SK-N-SH treated with all-trans-retinoic acid at 6 μM for 48 hours (cell line): ENCODE measurements at regions not wholly inside any gene's neighbourhood (a gene's known extent, or its start where the extent isn't known, plus 50 kb on each side); places are given as distances from the start of the nearest gene placed in this dataset.

ENCODE experiments used
- ATAC-seq: fragments of 200-7000 bp; cut with Tn5 transposase; 3 replicates; pipeline ENCODE4 v1.9.1; 2020; ENCODE audit warnings: mild to moderate bottlenecking, moderate library complexity
- ARNTL ChIP-seq: fragments of 450-650 bp; formaldehyde crosslinking; IDR thresholded peaks from 2 replicates; pipeline ENCODE4 v1.5.0; 2020; ENCODE audit warnings: low read depth, mild to moderate bottlenecking, moderate library complexity, borderline replicate concordance
- BACH2 ChIP-seq: fragments of 250-450 bp; sonication (Bioruptor Pico); IDR thresholded peaks from 2 replicates; pipeline ENCODE4 v1.9.0; 2021; ENCODE audit warnings: mild to moderate bottlenecking, borderline replicate concordance
- ESRRG ChIP-seq: fragments of 250-450 bp; sonication (Bioruptor Pico); IDR thresholded peaks from 2 replicates; pipeline ENCODE4 v1.6.1; 2021; ENCODE audit warnings: mild to moderate bottlenecking
- GLIS3 ChIP-seq: fragments of 250-450 bp; sonication (Bioruptor Pico); IDR thresholded peaks from 2 replicates; pipeline ENCODE4 v1.5.0; 2020; ENCODE audit warnings: mild to moderate bottlenecking, moderate library complexity
- ISL1 ChIP-seq: fragments of 250-450 bp; sonication (Bioruptor Pico); IDR thresholded peaks from 2 replicates; pipeline ENCODE4 v2.1.2; 2022; ENCODE audit warnings: mild to moderate bottlenecking, moderate library complexity
- OSR1 ChIP-seq: fragments of 250-450 bp; sonication (Bioruptor Pico); IDR thresholded peaks from 2 replicates; pipeline ENCODE4 v1.8.0; 2022; ENCODE audit warnings: moderate library complexity, mild to moderate bottlenecking, inconsistent platforms
- PPARA ChIP-seq: fragments of 250-450 bp; sonication (Bioruptor Pico); IDR thresholded peaks from 2 replicates; pipeline ENCODE4 v1.5.0; 2020; ENCODE audit warnings: mild to moderate bottlenecking, borderline replicate concordance
- TCF4 ChIP-seq: fragments of 250-450 bp; sonication (Bioruptor Pico); IDR thresholded peaks from 2 replicates; pipeline ENCODE4 v1.8.0; 2021; ENCODE audit warnings: mild to moderate bottlenecking, moderate library complexity, borderline replicate concordance
- TOX ChIP-seq: fragments of 250-450 bp; sonication (Bioruptor Pico); IDR thresholded peaks from 2 replicates; pipeline ENCODE4 v1.8.0; 2021; ENCODE audit warnings: mild to moderate bottlenecking, moderate library complexity, borderline replicate concordance
- ZC3H10 ChIP-seq: fragments of 250-450 bp; sonication (Bioruptor Pico); IDR thresholded peaks from 2 replicates; pipeline ENCODE4 v1.5.1; 2021; ENCODE audit warnings: mild to moderate bottlenecking, moderate library complexity
- ZFP3 ChIP-seq: fragments of 250-450 bp; sonication (Bioruptor Pico); IDR thresholded peaks from 2 replicates; pipeline ENCODE4 v1.5.0; 2020; ENCODE audit warnings: mild to moderate bottlenecking, moderate library complexity
- ZFP30 ChIP-seq: fragments of 450-650 bp; formaldehyde crosslinking; IDR thresholded peaks from 2 replicates; pipeline ENCODE4 v1.5.0; 2022; ENCODE audit warnings: mild to moderate bottlenecking, moderate library complexity
- ZNF565 ChIP-seq: fragments of 450-650 bp; formaldehyde crosslinking; conservative IDR thresholded peaks from 2 replicates; pipeline ENCODE4 v1.5.0; 2020; ENCODE audit warnings: low read depth, mild to moderate bottlenecking, moderate library complexity
- ZNF8 ChIP-seq: fragments of 450-650 bp; formaldehyde crosslinking; IDR thresholded peaks from 2 replicates; pipeline ENCODE4 v1.5.0; 2020; ENCODE audit warnings: mild to moderate bottlenecking, moderate library complexity
- TF ChIP-seq, protein P1 (sequence below): fragments of 250-450 bp; sonication (Bioruptor Pico); IDR thresholded peaks from 2 replicates; pipeline ENCODE4 v1.5.1; 2020; ENCODE audit warnings: low read depth, mild to moderate bottlenecking, moderate library complexity
- TF ChIP-seq, protein P2 (sequence below): fragments of 250-450 bp; sonication (Bioruptor Pico); IDR thresholded peaks from 2 replicates; pipeline ENCODE4 v1.8.0; 2020; ENCODE audit warnings: mild to moderate bottlenecking, moderate library complexity, borderline replicate concordance
- TF ChIP-seq, protein P3 (sequence below): fragments of 250-450 bp; sonication (Bioruptor Pico); IDR thresholded peaks from 2 replicates; pipeline ENCODE4 v1.5.1; 2021; ENCODE audit warnings: mild to moderate bottlenecking, moderate library complexity
- TF ChIP-seq, protein P4 (sequence below): fragments of 250-450 bp; sonication (Bioruptor Pico); IDR thresholded peaks from 2 replicates; pipeline ENCODE4 v1.5.0; 2020; ENCODE audit warnings: mild to moderate bottlenecking, moderate library complexity

DNA sequence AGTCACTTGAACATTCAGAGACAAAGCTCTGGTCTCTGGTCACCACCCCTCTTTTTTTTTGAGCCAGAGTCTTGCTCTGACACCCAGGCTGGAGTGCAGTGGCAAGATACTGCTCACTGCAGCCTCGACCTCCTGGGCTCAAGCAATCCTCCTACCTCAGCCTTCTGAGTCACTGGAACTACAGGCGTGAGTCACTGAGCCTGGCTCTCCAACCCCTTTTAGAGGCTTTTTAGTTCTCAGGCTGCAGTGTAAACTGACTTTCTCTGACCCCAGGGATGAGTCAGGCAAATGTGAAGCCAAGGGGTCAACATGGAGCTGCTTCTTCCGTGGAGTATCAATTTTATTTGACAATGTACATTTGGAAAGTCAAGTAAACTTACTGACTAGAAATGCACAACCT is 229.2 kb downstream of the PTTG2 start:
- no peak for TF ChIP-seq TCF4 (CRISPR knock-in tag)
- no peak for TF ChIP-seq GLIS3 (CRISPR knock-in tag)
- TF ChIP-seq, protein P1, sequence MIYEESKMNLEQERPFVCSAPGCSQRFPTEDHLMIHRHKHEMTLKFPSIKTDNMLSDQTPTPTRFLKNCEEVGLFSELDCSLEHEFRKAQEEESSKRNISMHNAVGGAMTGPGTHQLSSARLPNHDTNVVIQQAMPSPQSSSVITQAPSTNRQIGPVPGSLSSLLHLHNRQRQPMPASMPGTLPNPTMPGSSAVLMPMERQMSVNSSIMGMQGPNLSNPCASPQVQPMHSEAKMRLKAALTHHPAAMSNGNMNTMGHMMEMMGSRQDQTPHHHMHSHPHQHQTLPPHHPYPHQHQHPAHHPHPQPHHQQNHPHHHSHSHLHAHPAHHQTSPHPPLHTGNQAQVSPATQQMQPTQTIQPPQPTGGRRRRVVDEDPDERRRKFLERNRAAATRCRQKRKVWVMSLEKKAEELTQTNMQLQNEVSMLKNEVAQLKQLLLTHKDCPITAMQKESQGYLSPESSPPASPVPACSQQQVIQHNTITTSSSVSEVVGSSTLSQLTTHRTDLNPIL (CRISPR knock-in tag), result no peak
- TF ChIP-seq, protein P2, sequence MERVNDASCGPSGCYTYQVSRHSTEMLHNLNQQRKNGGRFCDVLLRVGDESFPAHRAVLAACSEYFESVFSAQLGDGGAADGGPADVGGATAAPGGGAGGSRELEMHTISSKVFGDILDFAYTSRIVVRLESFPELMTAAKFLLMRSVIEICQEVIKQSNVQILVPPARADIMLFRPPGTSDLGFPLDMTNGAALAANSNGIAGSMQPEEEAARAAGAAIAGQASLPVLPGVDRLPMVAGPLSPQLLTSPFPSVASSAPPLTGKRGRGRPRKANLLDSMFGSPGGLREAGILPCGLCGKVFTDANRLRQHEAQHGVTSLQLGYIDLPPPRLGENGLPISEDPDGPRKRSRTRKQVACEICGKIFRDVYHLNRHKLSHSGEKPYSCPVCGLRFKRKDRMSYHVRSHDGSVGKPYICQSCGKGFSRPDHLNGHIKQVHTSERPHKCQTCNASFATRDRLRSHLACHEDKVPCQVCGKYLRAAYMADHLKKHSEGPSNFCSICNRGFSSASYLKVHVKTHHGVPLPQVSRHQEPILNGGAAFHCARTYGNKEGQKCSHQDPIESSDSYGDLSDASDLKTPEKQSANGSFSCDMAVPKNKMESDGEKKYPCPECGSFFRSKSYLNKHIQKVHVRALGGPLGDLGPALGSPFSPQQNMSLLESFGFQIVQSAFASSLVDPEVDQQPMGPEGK (CRISPR knock-in tag), result no peak
- no peak for TF ChIP-seq ISL1 (CRISPR knock-in tag)
- no peak for TF ChIP-seq ARNTL (CRISPR knock-in tag)
- TF ChIP-seq, protein P3, sequence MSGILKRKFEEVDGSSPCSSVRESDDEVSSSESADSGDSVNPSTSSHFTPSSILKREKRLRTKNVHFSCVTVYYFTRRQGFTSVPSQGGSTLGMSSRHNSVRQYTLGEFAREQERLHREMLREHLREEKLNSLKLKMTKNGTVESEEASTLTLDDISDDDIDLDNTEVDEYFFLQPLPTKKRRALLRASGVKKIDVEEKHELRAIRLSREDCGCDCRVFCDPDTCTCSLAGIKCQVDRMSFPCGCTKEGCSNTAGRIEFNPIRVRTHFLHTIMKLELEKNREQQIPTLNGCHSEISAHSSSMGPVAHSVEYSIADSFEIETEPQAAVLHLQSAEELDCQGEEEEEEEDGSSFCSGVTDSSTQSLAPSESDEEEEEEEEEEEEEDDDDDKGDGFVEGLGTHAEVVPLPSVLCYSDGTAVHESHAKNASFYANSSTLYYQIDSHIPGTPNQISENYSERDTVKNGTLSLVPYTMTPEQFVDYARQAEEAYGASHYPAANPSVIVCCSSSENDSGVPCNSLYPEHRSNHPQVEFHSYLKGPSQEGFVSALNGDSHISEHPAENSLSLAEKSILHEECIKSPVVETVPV (CRISPR knock-in tag), result no peak
- TF ChIP-seq BACH2, result no peak
- TF ChIP-seq ZFP30 (CRISPR knock-in tag), result no peak
- TF ChIP-seq TOX (CRISPR knock-in tag), result no peak
- no peak for TF ChIP-seq PPARA (CRISPR knock-in tag)

DNA sequence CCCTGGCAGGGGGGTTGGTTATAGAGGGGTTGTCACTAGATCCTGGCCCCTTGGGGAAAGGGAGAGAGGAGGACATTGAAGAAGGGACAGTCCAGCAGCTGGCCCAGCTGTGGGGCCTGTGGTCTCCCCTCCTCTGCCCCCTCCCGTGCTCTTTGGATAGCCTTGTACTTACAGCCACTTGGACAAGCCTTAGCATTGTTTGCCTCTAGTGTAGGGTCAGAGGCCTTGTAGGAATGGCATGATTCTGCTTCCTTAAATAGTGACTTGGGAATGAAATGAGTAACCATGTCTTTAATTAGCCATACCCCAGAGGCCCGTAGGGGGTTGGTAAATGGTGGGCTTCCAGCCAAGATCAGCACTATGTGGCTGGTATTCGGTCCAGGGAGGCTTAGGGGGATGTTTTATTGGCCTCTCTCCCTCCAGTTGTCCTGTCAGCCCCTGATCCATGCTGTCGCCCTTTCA is 230.6 kb downstream of the PTTG2 start:
- peak; percentile 52 for ATAC-seq
- TF ChIP-seq ESRRG (CRISPR knock-in tag) (no peak), OSR1 (CRISPR knock-in tag) (no peak), ZFP3 (CRISPR knock-in tag) (no peak), ZC3H10 (no peak), ZNF565 (CRISPR knock-in tag) (no peak), ISL1 (CRISPR knock-in tag) (no peak), PPARA (CRISPR knock-in tag) (no peak)
- TF ChIP-seq, protein P3 (CRISPR knock-in tag), result no peak
- TF ChIP-seq, protein P4, sequence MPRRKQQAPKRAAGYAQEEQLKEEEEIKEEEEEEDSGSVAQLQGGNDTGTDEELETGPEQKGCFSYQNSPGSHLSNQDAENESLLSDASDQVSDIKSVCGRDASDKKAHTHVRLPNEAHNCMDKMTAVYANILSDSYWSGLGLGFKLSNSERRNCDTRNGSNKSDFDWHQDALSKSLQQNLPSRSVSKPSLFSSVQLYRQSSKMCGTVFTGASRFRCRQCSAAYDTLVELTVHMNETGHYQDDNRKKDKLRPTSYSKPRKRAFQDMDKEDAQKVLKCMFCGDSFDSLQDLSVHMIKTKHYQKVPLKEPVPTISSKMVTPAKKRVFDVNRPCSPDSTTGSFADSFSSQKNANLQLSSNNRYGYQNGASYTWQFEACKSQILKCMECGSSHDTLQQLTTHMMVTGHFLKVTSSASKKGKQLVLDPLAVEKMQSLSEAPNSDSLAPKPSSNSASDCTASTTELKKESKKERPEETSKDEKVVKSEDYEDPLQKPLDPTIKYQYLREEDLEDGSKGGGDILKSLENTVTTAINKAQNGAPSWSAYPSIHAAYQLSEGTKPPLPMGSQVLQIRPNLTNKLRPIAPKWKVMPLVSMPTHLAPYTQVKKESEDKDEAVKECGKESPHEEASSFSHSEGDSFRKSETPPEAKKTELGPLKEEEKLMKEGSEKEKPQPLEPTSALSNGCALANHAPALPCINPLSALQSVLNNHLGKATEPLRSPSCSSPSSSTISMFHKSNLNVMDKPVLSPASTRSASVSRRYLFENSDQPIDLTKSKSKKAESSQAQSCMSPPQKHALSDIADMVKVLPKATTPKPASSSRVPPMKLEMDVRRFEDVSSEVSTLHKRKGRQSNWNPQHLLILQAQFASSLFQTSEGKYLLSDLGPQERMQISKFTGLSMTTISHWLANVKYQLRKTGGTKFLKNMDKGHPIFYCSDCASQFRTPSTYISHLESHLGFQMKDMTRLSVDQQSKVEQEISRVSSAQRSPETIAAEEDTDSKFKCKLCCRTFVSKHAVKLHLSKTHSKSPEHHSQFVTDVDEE (CRISPR knock-in tag), result no peak

More for the DNA sequence above, 229.2 kb downstream of the PTTG2 start:
- peak; percentile 80 for ATAC-seq

DNA sequence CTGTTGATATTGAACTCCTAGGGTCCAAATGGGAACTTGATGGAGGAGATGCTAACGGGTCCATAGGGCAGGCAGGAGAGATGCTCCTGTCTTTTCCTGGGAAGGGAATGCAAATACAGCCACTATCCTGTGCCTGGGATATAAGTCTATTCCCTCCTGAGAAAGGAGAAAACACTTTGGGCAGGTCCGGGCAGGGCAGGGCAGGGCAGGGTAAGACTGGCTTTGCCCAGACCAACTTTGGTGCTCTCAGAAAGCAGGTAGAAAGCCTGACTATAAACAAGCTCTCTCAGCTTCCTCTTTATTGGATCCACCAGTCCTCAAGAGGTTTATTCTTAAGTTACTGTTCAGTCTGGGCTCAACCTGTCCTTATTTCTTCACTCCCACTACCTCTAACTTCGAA is 232.3 kb downstream of the PTTG2 start:
- ATAC-seq, result no peak

DNA sequence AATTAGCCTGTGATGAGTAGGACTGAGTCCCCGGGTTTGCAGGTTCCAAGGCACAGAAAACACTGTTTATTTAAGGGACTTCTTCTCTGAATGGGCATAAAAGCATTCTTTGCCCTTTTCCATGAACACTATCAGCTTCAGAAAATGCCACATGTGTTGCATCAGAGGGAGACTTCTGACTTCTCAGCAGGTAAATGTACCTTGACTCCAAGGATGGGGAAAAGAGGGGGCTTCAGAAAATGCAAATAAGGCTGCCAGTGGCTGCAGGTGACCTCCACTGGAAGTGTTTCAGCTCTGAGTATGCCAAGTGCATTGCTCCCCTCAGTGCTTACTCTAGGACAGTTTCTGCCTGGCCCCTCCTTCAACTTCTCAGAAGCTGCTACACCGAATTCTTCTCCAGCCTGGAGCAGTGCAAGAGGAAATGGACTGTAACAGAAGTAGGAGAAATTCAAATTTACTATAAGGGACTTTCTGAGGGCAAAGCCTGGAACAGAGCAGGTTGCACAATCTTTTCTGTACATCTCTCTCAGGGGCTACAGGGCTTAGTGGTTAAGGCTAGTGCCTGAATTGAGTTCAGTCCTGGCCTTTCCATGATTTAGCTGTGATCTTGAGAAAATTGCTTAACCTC is 233.2 kb downstream of the PTTG2 start:
- no peak for ATAC-seq
- no peak for TF ChIP-seq ZNF8 (CRISPR knock-in tag)
- TF ChIP-seq ZC3H10, result no peak
- no peak for TF ChIP-seq TOX (CRISPR knock-in tag)
- TF ChIP-seq, all 23 proteins: peak for 0

More for the DNA sequence above, 232.3 kb downstream of the PTTG2 start:
- no peak for TF ChIP-seq ZFP30 (CRISPR knock-in tag)
- no peak for TF ChIP-seq ZFP3 (CRISPR knock-in tag)
- TF ChIP-seq ZC3H10, result no peak
- no peak for TF ChIP-seq ZNF8 (CRISPR knock-in tag)
